NAMALWA (cell line): ENCODE measurements at regions not wholly inside any gene's neighbourhood (a gene's known extent, or its start where the extent isn't known, plus 50 kb on each side); places are given as distances from the start of the nearest gene placed in this dataset.

Source experiments
- DNase-seq: peaks from one replicate; pipeline ENCODE4 v3.0.0-alpha.2; 2015; ENCODE audit warnings: low spot score

GRCh38 chr13:57224414-57224813, 57.4 kb downstream of the PRR20E start:
- no peak for DNase-seq

DNA sequence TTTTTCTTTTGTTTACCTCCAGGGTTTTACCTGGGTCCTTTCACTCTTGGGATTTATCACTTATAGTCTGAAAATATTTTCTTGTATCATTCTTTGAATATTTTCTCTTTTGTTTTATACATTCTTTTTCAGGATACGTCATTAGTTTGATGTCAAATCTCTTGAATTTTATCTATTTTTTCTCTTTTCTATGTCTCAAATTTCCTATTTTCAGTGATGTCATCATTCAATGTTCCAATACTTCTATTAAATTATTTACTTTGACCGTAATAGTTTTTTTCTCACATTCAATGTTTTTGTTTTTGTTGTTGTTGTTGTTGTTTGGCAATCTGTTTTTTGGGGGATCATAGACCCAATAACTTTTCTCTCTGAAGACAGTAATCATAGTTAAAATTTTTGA, 83.5 kb downstream of the PRR20E start:
- DNase-seq, result no peak

GRCh38 chr13:57253551-57253950, 86.6 kb downstream of the PRR20E start:
- DNase-seq, result no peak

DNA sequence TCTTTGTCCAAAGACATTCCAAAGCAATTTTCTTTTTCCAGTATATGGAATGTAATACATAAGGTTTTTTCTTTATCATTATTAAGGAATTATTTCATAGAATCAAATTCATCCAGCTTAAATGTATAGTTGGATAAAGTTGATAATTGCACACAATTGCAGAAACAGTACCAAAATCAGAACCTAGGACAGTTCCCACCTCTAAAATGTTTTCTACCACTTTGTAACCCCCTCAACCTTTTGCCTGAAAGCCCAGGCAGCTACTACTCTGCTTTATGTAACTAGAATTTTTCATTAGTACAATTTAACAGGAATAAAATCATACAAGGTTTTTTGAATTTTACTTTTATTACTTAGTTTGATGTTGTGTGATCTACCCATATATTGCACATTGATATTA, 98.0 kb downstream of the PRR20E start:
- no peak for DNase-seq

- DNase-seq, result no peak
Observed at GRCh38 chr13:57270493-57270892, 103.5 kb downstream of the PRR20E start.

DNA sequence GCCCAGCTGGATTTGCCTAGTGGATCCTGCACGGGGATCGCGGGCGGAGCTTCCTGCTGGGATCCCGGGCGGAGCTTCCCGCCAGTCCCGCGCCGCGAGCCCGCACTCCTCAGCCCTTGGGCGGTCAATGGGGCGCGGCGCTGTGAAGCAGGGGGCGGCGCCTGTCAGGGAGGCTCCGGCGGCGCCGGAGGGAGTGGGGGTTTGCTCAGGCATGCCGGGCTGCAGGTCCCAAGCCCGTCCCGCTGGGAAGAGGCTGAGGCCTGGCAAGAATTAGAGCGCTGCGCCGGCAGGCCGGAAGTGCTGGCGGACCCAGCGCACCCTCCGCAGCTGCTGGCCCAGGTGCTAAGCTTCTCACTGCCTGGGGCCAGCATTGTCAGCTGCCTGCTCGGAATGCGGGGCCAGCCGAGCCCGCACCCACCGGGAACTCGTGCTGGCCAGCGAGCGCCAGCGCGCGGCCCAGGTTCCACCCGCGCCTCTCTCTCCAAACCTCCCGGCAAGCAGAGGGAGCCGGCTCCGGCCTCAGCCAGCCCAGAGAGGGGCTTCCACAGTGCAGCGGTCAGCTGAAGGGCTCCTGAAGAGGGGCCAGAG, 119.6 kb downstream of the PRR20E start:
- DNase-seq, result no peak

GRCh38 chr13:57302604-57303003, 135.6 kb downstream of the PRR20E start:
- DNase-seq, result no peak

DNA sequence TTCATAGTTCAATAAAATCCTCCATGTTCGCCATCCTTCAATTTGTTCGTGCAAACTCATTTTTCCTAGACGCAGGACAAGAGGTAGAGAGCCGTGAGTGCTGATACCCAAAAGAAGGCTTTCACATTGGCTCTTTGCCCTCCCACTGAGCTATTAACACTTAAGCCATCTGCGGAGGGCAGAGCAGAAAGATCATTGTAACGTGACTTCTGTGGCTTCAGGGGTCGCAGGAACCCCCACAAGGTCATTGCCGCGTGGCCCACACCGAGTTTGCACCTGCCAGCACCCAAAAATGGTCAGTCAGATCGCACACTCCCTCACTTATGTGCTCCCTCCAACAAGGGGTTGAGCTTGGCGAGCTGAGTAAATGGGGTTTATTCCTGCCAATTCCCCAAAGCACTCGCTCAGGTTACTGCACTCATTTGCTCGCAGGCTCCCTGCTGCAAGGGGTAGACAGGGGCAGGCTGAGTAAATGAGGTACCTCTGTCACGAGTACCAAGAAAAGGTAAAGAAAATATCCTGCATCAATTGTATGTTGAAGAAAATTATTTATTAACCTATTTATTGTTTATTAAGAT, 144.1 kb downstream of the PRR20E start:
- DNase-seq, result no peak

GRCh38 chr13:57314897-57315520, 148.0 kb downstream of the PRR20E start:
- no peak for DNase-seq

GRCh38 chr13:57326532-57326931, 159.5 kb downstream of the PRR20E start:
- peak; percentile 30 for DNase-seq

- DNase-seq, result no peak
Observed at GRCh38 chr13:57340878-57341277, 173.9 kb downstream of the PRR20E start.

- no peak for DNase-seq
Observed at GRCh38 chr13:57345526-57345925, 178.5 kb downstream of the PRR20E start.

DNA sequence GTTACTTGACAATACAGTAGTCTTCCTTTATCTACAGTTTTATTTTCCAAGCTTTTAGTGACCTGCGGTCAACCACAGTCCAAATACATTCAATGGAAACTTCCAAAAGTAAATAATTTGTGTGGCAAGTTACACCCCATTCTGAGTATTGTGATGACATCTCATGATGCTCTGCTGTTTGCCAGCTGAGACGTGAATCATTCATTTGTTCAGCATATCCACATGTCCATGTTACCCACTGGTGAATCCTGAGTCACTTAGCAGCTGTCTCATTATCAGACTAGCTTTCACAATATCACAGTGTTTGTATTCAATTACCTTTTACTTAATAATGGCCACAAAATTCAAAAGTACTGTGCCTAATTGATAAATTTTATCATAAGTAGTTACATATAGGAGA, 179.8 kb downstream of the PRR20E start:
- DNase-seq, result no peak

DNA sequence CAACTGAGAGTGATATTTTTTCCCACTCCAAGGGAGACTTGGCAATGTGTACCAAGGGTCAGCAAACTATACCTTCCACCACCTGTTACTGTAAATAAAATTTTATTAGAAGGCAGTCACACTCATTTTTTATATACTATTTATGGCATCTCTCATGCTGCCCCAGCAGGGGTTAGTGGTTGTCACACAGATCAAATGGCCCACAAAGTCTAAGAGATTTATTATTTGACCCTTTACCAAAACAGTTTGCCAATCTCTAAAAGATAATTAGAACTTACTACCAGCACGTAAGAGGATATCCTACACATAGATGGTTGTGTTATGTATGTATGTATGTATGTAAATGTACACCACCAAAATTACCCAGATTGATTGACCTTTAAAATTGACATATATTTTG, 185.1 kb downstream of the PRR20E start:
- DNase-seq, result no peak

GRCh38 chr13:57353831-57354230, 186.8 kb downstream of the PRR20E start:
- no peak for DNase-seq

DNA sequence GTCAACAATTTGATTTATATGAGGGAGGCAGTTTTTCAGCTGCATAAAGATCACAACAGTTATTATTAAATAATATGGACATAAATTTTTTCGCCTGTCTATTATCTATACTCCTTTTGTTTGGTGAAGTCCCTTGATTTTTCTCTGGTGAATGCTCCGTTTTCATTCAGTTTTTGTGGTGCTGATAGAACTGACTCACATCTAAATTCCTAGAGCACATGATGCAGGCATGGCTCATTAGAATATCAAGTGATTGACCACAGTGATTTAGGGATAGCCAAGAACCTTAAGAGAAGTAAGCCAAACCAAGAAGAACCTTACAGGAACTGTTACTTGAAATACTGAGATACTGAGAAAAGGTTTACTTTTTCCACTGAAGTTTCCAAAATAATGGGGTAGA, 208.9 kb downstream of the PRR20E start:
- DNase-seq, result no peak

GRCh38 chr13:57408312-57408711, 223.2 kb upstream of the PCDH17 start:
- no peak for DNase-seq

DNA sequence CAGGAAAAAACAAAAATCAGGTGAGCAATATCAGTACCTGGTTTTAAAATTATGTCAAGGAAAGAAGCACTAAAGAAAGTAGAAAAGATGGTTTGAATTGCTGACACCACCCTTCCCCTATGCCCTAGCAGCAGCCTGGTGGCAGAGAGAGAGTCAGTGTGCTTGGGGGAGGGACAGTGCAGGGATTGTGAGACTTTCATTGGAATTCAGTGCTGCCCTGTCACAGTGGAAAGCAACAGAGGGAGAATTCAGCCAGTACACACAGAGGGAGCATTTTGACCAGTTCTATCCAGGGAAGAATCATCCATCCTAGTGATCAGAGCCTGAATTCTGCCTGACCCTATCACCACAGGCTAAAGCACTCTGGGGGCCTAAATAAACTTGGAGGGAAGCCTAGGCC, 222.4 kb upstream of the PCDH17 start:
- no peak for DNase-seq

DNA sequence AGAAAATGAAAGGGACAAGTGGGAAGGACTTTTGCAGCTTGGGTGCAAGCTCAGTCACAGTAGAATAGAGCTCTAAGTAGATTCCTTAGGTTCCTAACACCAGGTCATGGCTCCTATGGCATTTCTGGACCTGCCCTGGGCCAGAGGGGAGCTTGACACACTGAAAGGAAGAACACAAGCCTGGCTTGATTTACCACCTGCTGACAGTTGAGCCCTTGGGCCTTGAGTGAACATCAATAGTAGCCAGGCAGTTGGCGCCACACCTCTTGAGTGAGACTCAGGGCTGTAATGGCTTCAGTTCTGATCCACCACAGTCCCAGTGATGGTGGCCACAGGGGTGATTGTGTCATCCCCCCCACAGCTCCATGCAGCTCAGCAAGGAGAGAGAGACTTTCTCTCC, 221.9 kb upstream of the PCDH17 start:
- DNase-seq, result no peak

GRCh38 chr13:57418067-57418677, 213.4 kb upstream of the PCDH17 start:
- DNase-seq, result peak; percentile 1

- no peak for DNase-seq
Observed at GRCh38 chr13:57424379-57424778, 207.2 kb upstream of the PCDH17 start.

- DNase-seq, result no peak
Observed at GRCh38 chr13:57425531-57425930, 206.0 kb upstream of the PCDH17 start.

DNA sequence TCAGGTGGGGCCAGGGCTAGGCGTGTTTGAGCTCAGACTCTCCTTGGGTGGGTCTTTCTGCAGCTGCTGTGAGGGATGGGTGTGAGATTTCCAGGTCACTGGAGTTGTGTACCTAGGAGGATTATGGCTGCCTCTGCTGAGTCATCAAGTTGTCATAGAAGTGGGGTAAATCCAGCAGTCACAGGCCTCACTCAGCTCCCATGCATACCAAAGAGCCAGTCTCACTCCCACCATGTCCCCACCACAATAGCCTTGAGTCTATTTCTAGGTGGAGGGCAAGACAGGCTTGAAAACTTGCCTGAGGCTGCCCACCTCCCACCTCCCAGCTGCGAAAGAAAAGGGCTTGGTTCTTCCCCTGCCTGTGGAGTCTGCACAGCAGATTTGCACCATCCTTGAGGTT, 194.0 kb upstream of the PCDH17 start:
- no peak for DNase-seq

- DNase-seq, result no peak
Observed at GRCh38 chr13:57438072-57438471, 193.5 kb upstream of the PCDH17 start.
